ENCODE measurements at regions not wholly inside any gene's neighbourhood (a gene's known extent, or its start where the extent isn't known, plus 50 kb on each side); places are given as distances from the start of the nearest gene placed in this dataset.

DNA sequence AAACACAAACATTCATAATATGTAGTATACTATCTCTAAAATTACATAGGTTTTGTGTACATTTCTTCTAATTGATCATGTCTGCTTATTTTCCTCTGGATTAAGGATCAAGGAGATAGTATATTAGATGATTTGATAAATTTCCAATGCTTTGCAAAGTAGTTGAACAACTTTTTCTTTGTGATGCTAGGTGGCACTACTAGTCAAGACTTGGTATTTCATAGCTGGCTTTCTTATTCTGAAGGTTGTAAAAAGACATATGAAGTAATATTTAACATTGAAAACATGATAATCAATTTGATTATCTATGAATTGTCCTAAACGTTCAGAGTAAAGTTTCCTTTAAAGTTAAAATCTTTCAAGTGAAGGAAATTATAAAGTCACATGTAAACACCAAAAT is 106.1 kb upstream of the FGF10 start:
- no peak for TF ChIP-seq EP300 (IDR thresholded peaks at IDR 0.05)
- TF ChIP-seq, protein P1, sequence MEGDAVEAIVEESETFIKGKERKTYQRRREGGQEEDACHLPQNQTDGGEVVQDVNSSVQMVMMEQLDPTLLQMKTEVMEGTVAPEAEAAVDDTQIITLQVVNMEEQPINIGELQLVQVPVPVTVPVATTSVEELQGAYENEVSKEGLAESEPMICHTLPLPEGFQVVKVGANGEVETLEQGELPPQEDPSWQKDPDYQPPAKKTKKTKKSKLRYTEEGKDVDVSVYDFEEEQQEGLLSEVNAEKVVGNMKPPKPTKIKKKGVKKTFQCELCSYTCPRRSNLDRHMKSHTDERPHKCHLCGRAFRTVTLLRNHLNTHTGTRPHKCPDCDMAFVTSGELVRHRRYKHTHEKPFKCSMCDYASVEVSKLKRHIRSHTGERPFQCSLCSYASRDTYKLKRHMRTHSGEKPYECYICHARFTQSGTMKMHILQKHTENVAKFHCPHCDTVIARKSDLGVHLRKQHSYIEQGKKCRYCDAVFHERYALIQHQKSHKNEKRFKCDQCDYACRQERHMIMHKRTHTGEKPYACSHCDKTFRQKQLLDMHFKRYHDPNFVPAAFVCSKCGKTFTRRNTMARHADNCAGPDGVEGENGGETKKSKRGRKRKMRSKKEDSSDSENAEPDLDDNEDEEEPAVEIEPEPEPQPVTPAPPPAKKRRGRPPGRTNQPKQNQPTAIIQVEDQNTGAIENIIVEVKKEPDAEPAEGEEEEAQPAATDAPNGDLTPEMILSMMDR (IDR thresholded peaks at IDR 0.05), result no peak
- no peak for TF ChIP-seq POLR2AphosphoS5 (IDR thresholded peaks at IDR 0.05)
- TF ChIP-seq POLR2A (IDR thresholded peaks at IDR 0.05; ENCODE audit: low read depth), result no peak

Data from esophagus muscularis mucosa (tissue), 4 donors.